Activated naive CD4-positive, alpha-beta T cell treated with anti-CD3 and anti-CD28 coated beads, Interleukin-2, amount 50 U/mL, for 16 hours (primary cell): ENCODE measurements at regions not wholly inside any gene's neighbourhood (a gene's known extent, or its start where the extent isn't known, plus 50 kb on each side); places are given as distances from the start of the nearest gene placed in this dataset.
"Not testable (repeated sequence)": the region's sequence is repeated elsewhere in the genome, so short reads cannot be mapped to it uniquely, and the experiment has no call there.

ENCODE experiments used
- DNase-seq: peaks from one replicate; pipeline ENCODE4 v3.0.0-alpha.2; 2020

- DNase-seq = no peak
Measured at GRCh38 chr4:145293658-145294057, 113.3 kb upstream of the OTUD4 start.

GRCh38 chr4:145290955-145291354 is 110.6 kb upstream of the OTUD4 start:
- no peak for DNase-seq

GRCh38 chr4:145289403-145290076 is 109.2 kb upstream of the OTUD4 start:
- DNase-seq = no peak

- DNase-seq = no peak
Measured at GRCh38 chr4:145287351-145287750, 107.0 kb upstream of the OTUD4 start.

GRCh38 chr4:145285928-145286327 is 105.5 kb upstream of the OTUD4 start:
- DNase-seq = no peak

GRCh38 chr4:145283909-145284308 is 103.5 kb upstream of the OTUD4 start:
- DNase-seq = no peak

- DNase-seq = no peak
Measured at GRCh38 chr4:145281951-145282350, 101.6 kb upstream of the OTUD4 start.

GRCh38 chr4:145281224-145281623 is 100.8 kb upstream of the OTUD4 start:
- DNase-seq = no peak

GRCh38 chr4:145280541-145280940 is 100.2 kb upstream of the OTUD4 start:
- no peak for DNase-seq

- no peak for DNase-seq
Measured at GRCh38 chr4:145279122-145279960, 99.0 kb upstream of the OTUD4 start.

- DNase-seq = no peak
Measured at GRCh38 chr4:145278341-145279121, 98.1 kb upstream of the OTUD4 start.

- no peak for DNase-seq
Measured at GRCh38 chr4:145277011-145277410, 96.6 kb upstream of the OTUD4 start.

GRCh38 chr4:145276050-145276449 is 95.7 kb upstream of the OTUD4 start:
- no peak for DNase-seq

- no peak for DNase-seq
Measured at GRCh38 chr4:145271194-145271593, 90.8 kb upstream of the OTUD4 start.

GRCh38 chr4:145266881-145267280 is 86.5 kb upstream of the OTUD4 start:
- no peak for DNase-seq

- DNase-seq = no peak
Measured at GRCh38 chr4:145260091-145260490, 79.7 kb upstream of the OTUD4 start.

GRCh38 chr4:145255311-145255710 is 74.9 kb upstream of the OTUD4 start:
- not testable (repeated sequence) for DNase-seq

- no peak for DNase-seq
Measured at GRCh38 chr4:145252190-145252589, 71.8 kb upstream of the OTUD4 start.

GRCh38 chr4:145251391-145251790 is 71.0 kb upstream of the OTUD4 start:
- no peak for DNase-seq

GRCh38 chr4:145248971-145249370 is 68.6 kb upstream of the OTUD4 start:
- DNase-seq = no peak

- no peak for DNase-seq
Measured at GRCh38 chr4:145248502-145248901, 68.1 kb upstream of the OTUD4 start.

- DNase-seq = peak; percentile 63
Measured at GRCh38 chr4:145234091-145234706, 53.8 kb upstream of the OTUD4 start.
